Activated T-helper 1 cell treated with Interleukin-2 at 50 U/mL for 16 hours (primary cell): ENCODE measurements at regions not wholly inside any gene's neighbourhood (a gene's known extent, or its start where the extent isn't known, plus 50 kb on each side); places are given as distances from the start of the nearest gene placed in this dataset.
"Not testable (repeated sequence)": the region's sequence is repeated elsewhere in the genome, so short reads cannot be mapped to it uniquely, and the experiment has no call there.

Experiments
- DNase-seq: peaks from one replicate; pipeline ENCODE4 v3.0.0-alpha.2; 2020; ENCODE audit warnings: low read depth

- DNase-seq: not testable (repeated sequence)
Measured at GRCh38 chr11:71721840-71722239, 111.2 kb upstream of the DEFB108B start.

GRCh38 chr11:71723991-71724390, 109.0 kb upstream of the DEFB108B start:
- DNase-seq: not testable (repeated sequence)

- DNase-seq: not testable (repeated sequence)
Measured at GRCh38 chr11:71730748-71731147, 102.3 kb upstream of the DEFB108B start.

GRCh38 chr11:71734368-71734767, 98.6 kb upstream of the DEFB108B start:
- not testable (repeated sequence) for DNase-seq

- DNase-seq: not testable (repeated sequence)
Measured at GRCh38 chr11:71738317-71738716, 94.7 kb upstream of the DEFB108B start.

GRCh38 chr11:71743385-71743784, 89.6 kb upstream of the DEFB108B start:
- DNase-seq: not testable (repeated sequence)

GRCh38 chr11:71745656-71746055, 87.3 kb upstream of the DEFB108B start:
- DNase-seq: not testable (repeated sequence)

- not testable (repeated sequence) for DNase-seq
Measured at GRCh38 chr11:71746263-71746662, 86.7 kb upstream of the DEFB108B start.

GRCh38 chr11:71748965-71749620, 83.9 kb upstream of the DEFB108B start:
- not testable (repeated sequence) for DNase-seq

- DNase-seq: not testable (repeated sequence)
Measured at GRCh38 chr11:71750908-71751307, 82.1 kb upstream of the DEFB108B start.

GRCh38 chr11:71764695-71765491, 68.1 kb upstream of the DEFB108B start:
- not testable (repeated sequence) for DNase-seq

- DNase-seq: not testable (repeated sequence)
Measured at GRCh38 chr11:71767016-71767415, 66.0 kb upstream of the DEFB108B start.

- DNase-seq: not testable (repeated sequence)
Measured at GRCh38 chr11:71772193-71772592, 60.8 kb upstream of the DEFB108B start.

- no peak for DNase-seq
Measured at GRCh38 chr11:71774603-71775222, 58.3 kb upstream of the DEFB108B start.

- not testable (repeated sequence) for DNase-seq
Measured at GRCh38 chr11:71780116-71780515, 52.9 kb upstream of the DEFB108B start.

GRCh38 chr11:71780771-71781170, 52.2 kb upstream of the DEFB108B start:
- DNase-seq: not testable (repeated sequence)

GRCh38 chr11:71781491-71781890, 51.5 kb upstream of the DEFB108B start:
- not testable (repeated sequence) for DNase-seq

GRCh38 chr11:71782229-71782861, 50.7 kb upstream of the DEFB108B start:
- not testable (repeated sequence) for DNase-seq

- not testable (repeated sequence) for DNase-seq
Measured at GRCh38 chr11:71783191-71783590, 49.8 kb upstream of the DEFB108B start.
